Heart right ventricle (tissue), 16 donors: ENCODE measurements at regions not wholly inside any gene's neighbourhood (a gene's known extent, or its start where the extent isn't known, plus 50 kb on each side); places are given as distances from the start of the nearest gene placed in this dataset.

Experiments
- ATAC-seq, 8 donors: fragments of 200-7000 bp; cut with Tn5 transposase; one replicate each; pipeline ENCODE4 v1.9.1; 2020; ENCODE audit warnings: mild to moderate bottlenecking in 8 of 8, moderate library complexity in 8 of 8, moderate number of reproducible peaks in 1 of 8
- DNase-seq, 2 donors: peaks; one replicate each; pipeline ENCODE4 v3.0.0-alpha.2; 2020
- H3K27ac ChIP-seq, 10 donors: fragments of 200-600 bp; sonication (generic) in 2 of 10; one replicate each; pipeline versions ENCODE4 v1.5.0 to v1.8.0; 2020 to 2022; ENCODE audit warnings: mild to moderate bottlenecking in 3 of 10
- H3K27me3 ChIP-seq, 7 donors: fragments of 200-600 bp; one replicate each; pipeline ENCODE4 v1.8.0; 2021 to 2022; ENCODE audit warnings: mild to moderate bottlenecking in 2 of 7
- H3K36me3 ChIP-seq, 9 donors: fragments of 200-600 bp; sonication (generic) in 1 of 9; one replicate each; pipeline versions ENCODE4 v1.5.0 to v1.8.0; 2020 to 2022; ENCODE audit warnings: mild to moderate bottlenecking in 2 of 9
- H3K4me1 ChIP-seq, 9 donors: fragments of 200-600 bp; sonication (generic) in 1 of 9; one replicate each; pipeline versions ENCODE4 v1.5.0 to v1.8.0; 2020 to 2022; ENCODE audit warnings: mild to moderate bottlenecking in 4 of 9
- H3K4me3 ChIP-seq, 10 donors: fragments of 200-600 bp; sonication (generic) in 2 of 10; one replicate each; pipeline versions ENCODE4 v1.5.0 to v1.8.0; 2020 to 2022; ENCODE audit warnings: mild to moderate bottlenecking in 7 of 10, moderate library complexity in 2 of 10
- H3K9me3 ChIP-seq, 11 donors: fragments of 200-600 bp in 10 of 11; sonication (generic) in 2 of 11; one replicate each; pipeline versions ENCODE4 v1.5.0 to v1.8.0; 2013 to 2022; ENCODE audit warnings: mild to moderate bottlenecking in 2 of 11, control low read depth in 1 of 11, moderate library complexity in 1 of 11
- CTCF ChIP-seq, 9 donors: fragments of 200-600 bp; sonication (generic) in 2 of 9; IDR thresholded peaks; one replicate each; pipeline versions ENCODE4 v1.5.0 to v1.8.0; 2021 to 2022; ENCODE audit warnings: antibody characterized with exemption in 9 of 9, mild to moderate bottlenecking in 5 of 9, moderate library complexity in 1 of 9
- WGBS, 2 donors: extraction: QIAGEN DNeasy Blood & Tissue Kit; methylation state at CpG; one replicate each; pipeline ENCODE4 v1.1.7; 2013; ENCODE audit warnings: inconsistent platforms in 1 of 2; 5-methylcytosine and 5-hydroxymethylcytosine counted together
- intact Hi-C, 10 donors: fragments of 100-400 bp; cut with DNase I; formaldehyde crosslinking; loops; one replicate each; pipeline versions ENCODE4 v1.11.1 to v1.14.2; 2022
- donor health status: Arrhythmogenic right ventricular cardiomyopathy.
- donor health status: ischemic (EF 13 %, LVEDD 7.1; RV severe dilation, severe dysfunction).
- donor health status: healthy with polysubstance abuse.
- donor health status: DM: no; HTN: yes; CAD: no.
- donor health status: DM: no; HTN: no; CAD: no.
- donor health status: ischemic (EF 25% LVEDD 6.9; RV normal size, moderate dysfunction).
- donor health status: ischemic (EF 25% LVEDD 5.7; RV mildly dilated, moderate dysfunction).
- donor health status: healthy.
- donor health status: DM: yes; HTN: yes; CAD: no.
- donor health status: Ischemic cardiomyopathy.
- donor health status: ischemic (EF 35%, LVEDD 5.7; RV mildly dilated, moderate dysfunction).
- donor health status: nonischemic (EF 11% LVEDD 7.7; RV severe dilation, severe dysfunction).
- donor health status: DM: yes; HTN: yes; CAD: no.
- donor health status: PGD.
- donor health status: ischemic (EF 29% LVEDD 5.4; RV normal size, mild dysfunction).
- donor health status: nonischemic (EF 23%, LVEDD 6.1; RV moderate dilation, normal function).

- ATAC-seq (no peak), DNase-seq (no peak)
- no peak for TF ChIP-seq CTCF (IDR thresholded peaks at IDR 0.05)
- 96% methylated on average over 3 of the region's 3 CpGs for WGBS, 2 donors
- H3K4me1 ChIP-seq, result peaks cover 1 to 22% (median 19%) of the 10 kb centered on the region in 9 donors
- intact Hi-C loops, result loop anchor here in 2 of 10 donors (5.0 to 10.0 kb wide), 2 partner anchors 45 to 52 kb away; partner anchors contain the start of gene NCOA1 (in 1 of the 2)
- H3K9me3 ChIP-seq, result no peaks in the 10 kb centered on the region
- no peaks in the 10 kb centered on the region for H3K27me3 ChIP-seq
- no peaks in the 10 kb centered on the region for H3K36me3 ChIP-seq
- no peak overlapping the region for H3K4me3 ChIP-seq
- H3K27ac ChIP-seq, result no peak overlapping the region
Observed at GRCh38 chr2:24439971-24440340, 51.1 kb upstream of the NCOA1 start.

GRCh38 chr2:24439280-24439970 is 51.6 kb upstream of the NCOA1 start:
- Histone ChIP-seq H3K9me3 (no peaks in the 10 kb centered on the region), H3K4me3 (no peak overlapping the region), H3K27me3 (no peaks in the 10 kb centered on the region), H3K27ac (no peak overlapping the region), H3K4me1 (peaks cover 7 to 27% (median 25%) of the 10 kb centered on the region in 9 donors), H3K36me3 (no peaks in the 10 kb centered on the region)
- no peak for ATAC-seq
- DNase-seq, result no peak
- intact Hi-C loops, result loop anchor here in 2 of 10 donors (5.0 to 10.0 kb wide), 2 partner anchors 45 to 53 kb away; partner anchors contain the start of gene NCOA1 (in 1 of the 2)
- no peak for TF ChIP-seq CTCF (IDR thresholded peaks at IDR 0.05)
- 96 to 99% methylated on average over 4 of the region's 4 CpGs for whole genome bisulfite sequencing, 2 donors

GRCh38 chr2:24438106-24438505 is 52.9 kb upstream of the NCOA1 start:
- no peak for ATAC-seq
- Histone ChIP-seq H3K4me3 (no peak overlapping the region), H3K9me3 (no peaks in the 10 kb centered on the region), H3K36me3 (no peaks in the 10 kb centered on the region), H3K27me3 (no peaks in the 10 kb centered on the region), H3K27ac (no peak overlapping the region), H3K4me1 (peaks cover 7 to 41% (median 36%) of the 10 kb centered on the region in 9 donors)
- DNase-seq, result no peak
- no peak for TF ChIP-seq CTCF (IDR thresholded peaks at IDR 0.05)
- intact Hi-C loops, result loop anchor here in 2 of 10 donors (5.0 to 10.0 kb wide), 2 partner anchors 47 to 54 kb away; partner anchors contain the start of gene NCOA1 (in 1 of the 2)

GRCh38 chr2:24435391-24436316 is 55.4 kb upstream of the NCOA1 start:
- H3K27me3 ChIP-seq, result no peaks in the 10 kb centered on the region
- H3K9me3 ChIP-seq, result no peaks in the 10 kb centered on the region
- intact Hi-C loops, result loop anchor here in 3 of 10 donors (1.0 to 10.0 kb wide), 3 partner anchors 49 to 57 kb away; partner anchors contain the start of gene NCOA1 (in 1 of the 3)
- peak overlapping the region in 6 of 10 donors; percentile 5 to 27 (median 20) for H3K4me3 ChIP-seq
- peaks cover 7 to 56% (median 40%) of the 10 kb centered on the region in 9 donors for H3K4me1 ChIP-seq
- peak; percentile 48 to 91 for DNase-seq
- 31 to 33% methylated on average over 13 of the region's 13 CpGs for WGBS, 2 donors
- ATAC-seq, result peak; percentile 75 to 91 (median 88)
- no peak for TF ChIP-seq CTCF (IDR thresholded peaks at IDR 0.05)
- H3K27ac ChIP-seq, result peak overlapping the region; percentile 58 to 83 (median 71)
- no peaks in the 10 kb centered on the region for H3K36me3 ChIP-seq
